HEK293 (cell line): ENCODE measurements at regions not wholly inside any gene's neighbourhood (a gene's known extent, or its start where the extent isn't known, plus 50 kb on each side); places are given as distances from the start of the nearest gene placed in this dataset.

ENCODE experiments used
- KLF7 ChIP-seq: fragments of 450-650 bp; formaldehyde crosslinking; IDR thresholded peaks from 2 replicates; pipeline ENCODE4 v1.5.1; 2016; ENCODE audit warnings: missing biosample characterization, missing genetic modification characterization, borderline replicate concordance
- KLF9 ChIP-seq: fragments of 450-650 bp; formaldehyde crosslinking; IDR thresholded peaks from 2 replicates; pipeline ENCODE4 v1.5.1; 2016; ENCODE audit warnings: missing biosample characterization, missing genetic modification characterization, low read depth
- TF ChIP-seq, protein P1 (sequence below): fragments of 450-650 bp; formaldehyde crosslinking; IDR thresholded peaks from 2 replicates; pipeline ENCODE4 v1.5.1; 2016; ENCODE audit warnings: missing biosample characterization, missing genetic modification characterization

DNA sequence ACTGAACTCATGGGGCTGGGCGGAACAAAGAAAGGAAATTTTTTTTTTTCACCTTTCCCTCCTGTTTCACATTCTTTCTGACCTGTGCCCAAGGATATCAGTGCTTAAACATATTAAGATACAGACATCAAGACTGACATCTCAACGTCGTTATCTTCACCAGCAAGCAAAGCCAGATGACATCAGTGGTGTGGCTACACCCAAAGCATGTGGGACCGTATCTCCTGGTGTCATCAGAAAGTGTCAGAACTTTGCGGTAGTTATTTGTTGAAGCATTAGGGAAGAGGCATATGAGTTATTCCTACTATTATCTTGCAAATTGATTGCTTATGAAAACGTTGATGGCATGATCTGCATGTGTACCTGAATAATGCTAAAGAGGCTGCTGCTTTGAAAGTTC lies 487.4 kb downstream of the TLE4 start:
- TF ChIP-seq, protein P1, sequence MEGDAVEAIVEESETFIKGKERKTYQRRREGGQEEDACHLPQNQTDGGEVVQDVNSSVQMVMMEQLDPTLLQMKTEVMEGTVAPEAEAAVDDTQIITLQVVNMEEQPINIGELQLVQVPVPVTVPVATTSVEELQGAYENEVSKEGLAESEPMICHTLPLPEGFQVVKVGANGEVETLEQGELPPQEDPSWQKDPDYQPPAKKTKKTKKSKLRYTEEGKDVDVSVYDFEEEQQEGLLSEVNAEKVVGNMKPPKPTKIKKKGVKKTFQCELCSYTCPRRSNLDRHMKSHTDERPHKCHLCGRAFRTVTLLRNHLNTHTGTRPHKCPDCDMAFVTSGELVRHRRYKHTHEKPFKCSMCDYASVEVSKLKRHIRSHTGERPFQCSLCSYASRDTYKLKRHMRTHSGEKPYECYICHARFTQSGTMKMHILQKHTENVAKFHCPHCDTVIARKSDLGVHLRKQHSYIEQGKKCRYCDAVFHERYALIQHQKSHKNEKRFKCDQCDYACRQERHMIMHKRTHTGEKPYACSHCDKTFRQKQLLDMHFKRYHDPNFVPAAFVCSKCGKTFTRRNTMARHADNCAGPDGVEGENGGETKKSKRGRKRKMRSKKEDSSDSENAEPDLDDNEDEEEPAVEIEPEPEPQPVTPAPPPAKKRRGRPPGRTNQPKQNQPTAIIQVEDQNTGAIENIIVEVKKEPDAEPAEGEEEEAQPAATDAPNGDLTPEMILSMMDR (tag by site-specific recombination) = no peak
- TF ChIP-seq KLF9 = no peak
- TF ChIP-seq KLF7 (tag by site-specific recombination) = no peak
